HEK293 (cell line): ENCODE measurements at regions not wholly inside any gene's neighbourhood (a gene's known extent, or its start where the extent isn't known, plus 50 kb on each side); places are given as distances from the start of the nearest gene placed in this dataset.

ENCODE experiments used
- CTCF ChIA-PET: fragments of 350-600 bp; formaldehyde crosslinking; extraction: SDS; loops from one replicate; lab custom pipeline; 2021; ENCODE audit warnings: antibody characterized with exemption; lab: Yijun Ruan, JAX
- POLR2A ChIA-PET: fragments of 300-600 bp; formaldehyde crosslinking; extraction: SDS; loops from one replicate; lab custom pipeline; 2020; ENCODE audit warnings: antibody characterized with exemption, inconsistent platforms; lab: Yijun Ruan, JAX
- H3K27ac ChIP-seq: fragments of 200-500 bp; sonication (Bioruptor generic); 2 replicates; pipeline ENCODE4 v1.5.1; 2014; ENCODE audit warnings: low read depth, low read length, control low read depth, inconsistent platforms; ENCODE audit errors: extremely low read depth
- H3K36me3 ChIP-seq, 2 experiments: fragments of 200-500 bp in 1 of 2; sonication (Bioruptor generic) in 1 of 2; 1 replicate in 1 of 2; 2 replicates in 1 of 2; pipeline ENCODE4 v1.5.1; 2014 to 2017; ENCODE audit warnings: inconsistent platforms in 2 of 2, low read length in 2 of 2; ENCODE audit not compliant: control insufficient read depth in 2 of 2, insufficient read depth in 1 of 2
- H3K4me1 ChIP-seq: fragments of 200-500 bp; sonication (Bioruptor generic); 2 replicates; pipeline ENCODE4 v1.5.1; 2014; ENCODE audit warnings: mild to moderate bottlenecking, low read length, inconsistent platforms; ENCODE audit not compliant: control insufficient read depth, insufficient read depth
- H3K4me3 ChIP-seq: 2 replicates; pipeline ENCODE4 v1.5.1; 2011; ENCODE audit warnings: low read depth, mild to moderate bottlenecking, control low read depth, low read length, moderate library complexity
- H3K9me3 ChIP-seq: fragments of 200-500 bp; sonication (Bioruptor generic); 2 replicates; pipeline ENCODE4 v1.5.1; 2014; ENCODE audit warnings: low read depth, low read length, inconsistent platforms; ENCODE audit not compliant: control insufficient read depth, insufficient read depth
- ATF2 ChIP-seq: fragments of 450-650 bp; formaldehyde crosslinking; IDR thresholded peaks from 2 replicates; pipeline ENCODE4 v1.5.1; 2016; ENCODE audit warnings: missing biosample characterization, missing genetic modification characterization, low read depth
- BCL11A ChIP-seq: fragments of 450-650 bp; formaldehyde crosslinking; IDR thresholded peaks from 2 replicates; pipeline ENCODE4 v1.5.1; 2016; ENCODE audit warnings: low read depth, missing biosample characterization, missing genetic modification characterization
- ELK4 ChIP-seq: IDR thresholded peaks from 2 replicates; pipeline ENCODE4 v1.6.1; 2011; ENCODE audit warnings: mild to moderate bottlenecking, low read depth, low read length, borderline replicate concordance
- FEZF1 ChIP-seq: fragments of 450-650 bp; formaldehyde crosslinking; IDR thresholded peaks from 2 replicates; pipeline ENCODE4 v1.5.1; 2016; ENCODE audit warnings: missing biosample characterization, missing genetic modification characterization
- KLF1 ChIP-seq: fragments of 450-650 bp; formaldehyde crosslinking; IDR thresholded peaks from 2 replicates; pipeline ENCODE4 v1.5.1; 2016; ENCODE audit warnings: missing biosample characterization, missing genetic modification characterization
- MZF1 ChIP-seq: fragments of 450-650 bp; formaldehyde crosslinking; IDR thresholded peaks from 2 replicates; pipeline ENCODE4 v1.5.1; 2017; ENCODE audit warnings: missing biosample characterization, missing genetic modification characterization, borderline replicate concordance
- OSR2 ChIP-seq: fragments of 450-650 bp; formaldehyde crosslinking; IDR thresholded peaks from 2 replicates; pipeline ENCODE4 v1.5.1; 2016; ENCODE audit warnings: missing biosample characterization, missing genetic modification characterization
- PATZ1 ChIP-seq: fragments of 450-650 bp; formaldehyde crosslinking; IDR thresholded peaks from 2 replicates; pipeline ENCODE4 v1.5.1; 2016; ENCODE audit warnings: missing biosample characterization, missing genetic modification characterization
- SCRT2 ChIP-seq: fragments of 450-650 bp; formaldehyde crosslinking; IDR thresholded peaks from 2 replicates; pipeline ENCODE4 v1.5.1; 2016; ENCODE audit warnings: missing biosample characterization, missing genetic modification characterization
- TRIM28 ChIP-seq: IDR thresholded peaks from 2 replicates; pipeline ENCODE4 v1.6.1; 2011; ENCODE audit warnings: low read length, control low read depth, borderline replicate concordance
- ZBTB20 ChIP-seq: fragments of 450-650 bp; formaldehyde crosslinking; IDR thresholded peaks from 2 replicates; pipeline ENCODE4 v1.5.1; 2016; ENCODE audit warnings: missing biosample characterization, missing genetic modification characterization
- ZBTB6 ChIP-seq: fragments of 450-650 bp; formaldehyde crosslinking; IDR thresholded peaks from 2 replicates; pipeline ENCODE4 v1.5.1; 2017; ENCODE audit warnings: missing biosample characterization, missing genetic modification characterization
- ZBTB8A ChIP-seq: fragments of 450-650 bp; formaldehyde crosslinking; IDR thresholded peaks from 2 replicates; pipeline ENCODE4 v1.5.1; 2016; ENCODE audit warnings: missing biosample characterization, missing genetic modification characterization
- ZNF112 ChIP-seq: fragments of 450-650 bp; formaldehyde crosslinking; IDR thresholded peaks from 2 replicates; pipeline ENCODE4 v1.5.0; 2017; ENCODE audit warnings: missing biosample characterization, missing genetic modification characterization
- ZNF16 ChIP-seq: fragments of 450-650 bp; formaldehyde crosslinking; IDR thresholded peaks from 2 replicates; pipeline ENCODE4 v1.5.1; 2016; ENCODE audit warnings: low read depth, missing biosample characterization, missing genetic modification characterization
- ZNF184 ChIP-seq: fragments of 450-650 bp; IDR thresholded peaks from 2 replicates; pipeline ENCODE4 v1.5.1; 2018; ENCODE audit warnings: missing biosample characterization, mild to moderate bottlenecking, missing genetic modification characterization
- ZNF202 ChIP-seq: fragments of 450-650 bp; formaldehyde crosslinking; IDR thresholded peaks from 2 replicates; pipeline ENCODE4 v1.5.1; 2016; ENCODE audit warnings: missing biosample characterization, missing genetic modification characterization, borderline replicate concordance
- ZNF404 ChIP-seq: fragments of 450-650 bp; formaldehyde crosslinking; IDR thresholded peaks from 2 replicates; pipeline ENCODE4 v1.5.1; 2017; ENCODE audit warnings: missing biosample characterization, missing genetic modification characterization
- ZNF426 ChIP-seq: fragments of 450-650 bp; formaldehyde crosslinking; IDR thresholded peaks from 2 replicates; pipeline ENCODE4 v1.5.1; 2017; ENCODE audit warnings: missing biosample characterization, missing genetic modification characterization, mild to moderate bottlenecking, inconsistent platforms, moderate library complexity
- ZNF48 ChIP-seq: fragments of 450-650 bp; formaldehyde crosslinking; IDR thresholded peaks from 2 replicates; pipeline ENCODE4 v1.5.1; 2016; ENCODE audit warnings: missing biosample characterization, missing genetic modification characterization
- ZNF549 ChIP-seq: fragments of 450-650 bp; IDR thresholded peaks from 2 replicates; pipeline ENCODE4 v1.5.1; 2018; ENCODE audit warnings: missing biosample characterization, missing genetic modification characterization, mild to moderate bottlenecking, inconsistent platforms, moderate library complexity
- ZNF561 ChIP-seq: fragments of 450-650 bp; IDR thresholded peaks from 2 replicates; pipeline ENCODE4 v1.5.1; 2018; ENCODE audit warnings: missing biosample characterization, missing genetic modification characterization, borderline replicate concordance
- ZNF585B ChIP-seq: fragments of 450-650 bp; formaldehyde crosslinking; IDR thresholded peaks from 2 replicates; pipeline ENCODE4 v1.5.1; 2016; ENCODE audit warnings: missing biosample characterization, missing genetic modification characterization
- ZNF654 ChIP-seq: fragments of 450-650 bp; formaldehyde crosslinking; IDR thresholded peaks from 2 replicates; pipeline ENCODE4 v1.5.1; 2016; ENCODE audit warnings: low read depth, missing biosample characterization, missing genetic modification characterization
- ZNF76 ChIP-seq: fragments of 450-650 bp; formaldehyde crosslinking; IDR thresholded peaks from 2 replicates; pipeline ENCODE4; 2016; ENCODE audit warnings: low read depth, missing biosample characterization, missing genetic modification characterization, borderline replicate concordance
- ZNF768 ChIP-seq: fragments of 450-650 bp; formaldehyde crosslinking; IDR thresholded peaks from 2 replicates; pipeline ENCODE4 v1.5.1; 2018; ENCODE audit warnings: missing biosample characterization, mild to moderate bottlenecking, missing genetic modification characterization
- ZNF785 ChIP-seq: fragments of 450-650 bp; formaldehyde crosslinking; IDR thresholded peaks from 2 replicates; pipeline ENCODE4 v1.5.1; 2016; ENCODE audit warnings: missing biosample characterization, missing genetic modification characterization
- ZNF791 ChIP-seq: fragments of 450-650 bp; formaldehyde crosslinking; IDR thresholded peaks from 2 replicates; pipeline ENCODE4 v1.5.1; 2016; ENCODE audit warnings: missing biosample characterization, missing genetic modification characterization
- ZNF830 ChIP-seq: fragments of 450-650 bp; IDR thresholded peaks from 2 replicates; pipeline ENCODE4 v1.5.0; 2018; ENCODE audit warnings: missing biosample characterization, missing genetic modification characterization, low read depth, mild to moderate bottlenecking, moderate library complexity

- H3K4me3 ChIP-seq: no peak overlapping the region
- peaks cover 14% of the 10 kb centered on the region for H3K4me1 ChIP-seq
- no peaks in the 10 kb centered on the region for H3K36me3 ChIP-seq
- no peak for TF ChIP-seq ZNF585B
- TF ChIP-seq ZBTB20 (tag by site-specific recombination): no peak
- TF ChIP-seq FEZF1 (tag by site-specific recombination): no peak
- no peak for TF ChIP-seq ZNF549 (tag by site-specific recombination)
- no peak for TF ChIP-seq ZNF768 (tag by site-specific recombination)
- no peak for TF ChIP-seq ZBTB8A
- TF ChIP-seq ZNF791 (tag by site-specific recombination): no peak
- TF ChIP-seq OSR2: no peak
- no peak for TF ChIP-seq ZNF184 (tag by site-specific recombination)
- TF ChIP-seq ZNF561 (tag by site-specific recombination): no peak
- no peak for TF ChIP-seq ZNF785
- no peak for TF ChIP-seq ZNF112 (tag by site-specific recombination)
- TF ChIP-seq ELK4: no peak
- no peak for TF ChIP-seq ZNF404 (tag by site-specific recombination)
- no peak for TF ChIP-seq MZF1 (tag by site-specific recombination)
- no peak for TF ChIP-seq ZNF16 (tag by site-specific recombination)
- no peak for TF ChIP-seq TRIM28
- no peaks in the 10 kb centered on the region for H3K9me3 ChIP-seq
- ChIA-PET POLR2A (no interaction called here), CTCF (no interaction called here)
- no peak overlapping the region for H3K27ac ChIP-seq
Measured at GRCh38 chr5:35320029-35320428, 89.7 kb upstream of the PRLR start.

GRCh38 chr5:35319333-35320002 lies 89.2 kb upstream of the PRLR start:
- H3K4me3 ChIP-seq: no peak overlapping the region
- ChIA-PET POLR2A (no interaction called here), CTCF (no interaction called here)
- H3K36me3 ChIP-seq: no peaks in the 10 kb centered on the region
- H3K27ac ChIP-seq: 0 out of 2 replicates have a peak overlapping the region, but pooled peaks have one; percentile 7
- no peaks in the 10 kb centered on the region for H3K9me3 ChIP-seq
- peak; percentile 32; the same call in 1 of the 2 replicates for TF ChIP-seq ATF2
- no peak for TF ChIP-seq ZBTB6 (tag by site-specific recombination)
- peaks cover 14% of the 10 kb centered on the region for H3K4me1 ChIP-seq

GRCh38 chr5:35317586-35317985 lies 87.3 kb upstream of the PRLR start:
- Histone ChIP-seq H3K4me1 (peaks cover 17% of the 10 kb centered on the region), H3K36me3 (no peaks in the 10 kb centered on the region), H3K27ac (no peak overlapping the region), H3K4me3 (no peak overlapping the region), H3K9me3 (no peaks in the 10 kb centered on the region)
- ChIA-PET POLR2A (no interaction called here), CTCF (no interaction called here)
- TF ChIP-seq ZNF830 (tag by site-specific recombination) (no peak), KLF1 (tag by site-specific recombination) (no peak), ZNF654 (tag by site-specific recombination) (no peak), ZNF426 (tag by site-specific recombination) (no peak), PATZ1 (tag by site-specific recombination) (no peak), SCRT2 (tag by site-specific recombination) (no peak), ZNF202 (tag by site-specific recombination) (no peak), ZNF76 (tag by site-specific recombination) (no peak), BCL11A (no peak), ZNF48 (tag by site-specific recombination) (no peak)
